ENCODE measurements at regions not wholly inside any gene's neighbourhood (a gene's known extent, or its start where the extent isn't known, plus 50 kb on each side); places are given as distances from the start of the nearest gene placed in this dataset.
"Not testable (repeated sequence)": the region's sequence is repeated elsewhere in the genome, so short reads cannot be mapped to it uniquely, and the experiment has no call there.

GRCh38 chr1:81519987-81520386, 280.7 kb upstream of the ADGRL2 start:
- no peaks in the 10 kb centered on the region for H3K4me1 Mint-ChIP-seq
- DNase-seq (ENCODE audit: low spot score in 2 of 2) = no peak
- no peaks in the 10 kb centered on the region for H3K36me3 Mint-ChIP-seq
- no peak for ATAC-seq
- peaks cover 3% of the 10 kb centered on the region for H3K9me3 Mint-ChIP-seq
- no peak overlapping the region for H3K27ac Mint-ChIP-seq
- no peak overlapping the region for H3K4me3 Mint-ChIP-seq

DNA sequence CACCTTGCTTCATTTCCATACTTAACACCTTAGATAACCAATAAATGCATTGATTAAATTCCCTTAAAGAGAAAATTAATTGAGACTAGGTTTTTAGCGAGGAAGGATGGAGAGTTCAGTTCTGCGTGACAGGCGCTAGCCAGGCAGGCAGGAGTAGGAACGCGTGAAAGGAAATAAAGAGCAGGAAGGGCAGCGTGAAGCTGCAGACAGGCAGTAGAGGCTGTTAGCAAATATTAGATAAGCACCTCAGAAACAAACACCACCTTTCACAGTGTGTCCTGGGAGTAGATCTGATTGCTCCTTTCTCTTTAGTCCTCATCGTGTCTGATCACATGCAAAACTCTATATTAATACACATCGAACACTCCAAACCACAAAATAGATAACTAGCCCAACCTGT, 282.7 kb upstream of the ADGRL2 start:
- DNase-seq (ENCODE audit: low spot score in 2 of 2) (no peak), ATAC-seq (no peak)
- H3K9me3 Mint-ChIP-seq = no peaks in the 10 kb centered on the region
- H3K27ac Mint-ChIP-seq = no peak overlapping the region
- no peaks in the 10 kb centered on the region for H3K4me1 Mint-ChIP-seq
- no peak overlapping the region for H3K4me3 Mint-ChIP-seq
- no peaks in the 10 kb centered on the region for H3K36me3 Mint-ChIP-seq

GRCh38 chr1:81513796-81514354, 286.9 kb upstream of the ADGRL2 start:
- H3K36me3 Mint-ChIP-seq = no peaks in the 10 kb centered on the region
- H3K27ac Mint-ChIP-seq = no peak overlapping the region
- no peaks in the 10 kb centered on the region for H3K4me1 Mint-ChIP-seq
- H3K9me3 Mint-ChIP-seq = peaks cover 5% of the 10 kb centered on the region
- no peak for ATAC-seq
- no peak for DNase-seq (ENCODE audit: low spot score in 2 of 2)
- no peak overlapping the region for H3K4me3 Mint-ChIP-seq

- no peaks in the 10 kb centered on the region for H3K4me1 Mint-ChIP-seq
- DNase-seq (ENCODE audit: low spot score in 2 of 2) (no peak), ATAC-seq (no peak)
- H3K36me3 Mint-ChIP-seq = no peaks in the 10 kb centered on the region
- no peak overlapping the region for H3K4me3 Mint-ChIP-seq
- H3K27ac Mint-ChIP-seq = no peak overlapping the region
- H3K9me3 Mint-ChIP-seq = peaks cover 11% of the 10 kb centered on the region
These were observed 288.3 kb upstream of the ADGRL2 start for GRCh38 chr1:81512252-81513003.

GRCh38 chr1:81511281-81511680, 289.5 kb upstream of the ADGRL2 start:
- ATAC-seq = no peak
- peaks cover 15% of the 10 kb centered on the region for H3K9me3 Mint-ChIP-seq

DNA sequence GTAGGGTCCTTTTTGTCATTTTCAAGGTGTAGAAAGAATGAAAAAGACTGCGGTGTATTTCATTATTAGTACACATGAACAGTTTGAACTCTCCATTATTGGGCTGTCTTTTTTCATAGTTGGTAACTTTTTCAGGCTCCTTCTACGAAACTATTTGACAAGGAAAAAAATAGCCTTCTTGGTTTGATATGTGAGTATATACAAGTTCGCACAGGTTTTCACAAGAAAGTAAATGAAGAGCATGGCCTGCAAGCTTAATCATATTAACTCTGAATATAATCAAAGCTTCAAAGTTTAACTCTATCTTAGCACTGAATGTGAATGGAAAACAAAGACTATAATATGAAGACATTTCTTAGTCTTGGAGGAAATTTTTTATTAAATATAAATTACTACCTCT, 290.0 kb upstream of the ADGRL2 start:
- Mint-ChIP-seq H3K9me3 (peaks cover 19% of the 10 kb centered on the region), H3K36me3 (no peaks in the 10 kb centered on the region), H3K4me3 (no peak overlapping the region), H3K4me1 (no peaks in the 10 kb centered on the region), H3K27ac (no peak overlapping the region)
- ATAC-seq = no peak
- no peak for DNase-seq (ENCODE audit: low spot score in 2 of 2)

More at GRCh38 chr1:81511281-81511680, 289.5 kb upstream of the ADGRL2 start:
- no peaks in the 10 kb centered on the region for H3K4me1 Mint-ChIP-seq
- no peak for DNase-seq (ENCODE audit: low spot score in 2 of 2)
- H3K36me3 Mint-ChIP-seq = no peaks in the 10 kb centered on the region
- no peak overlapping the region for H3K27ac Mint-ChIP-seq
- no peak overlapping the region for H3K4me3 Mint-ChIP-seq

DNA sequence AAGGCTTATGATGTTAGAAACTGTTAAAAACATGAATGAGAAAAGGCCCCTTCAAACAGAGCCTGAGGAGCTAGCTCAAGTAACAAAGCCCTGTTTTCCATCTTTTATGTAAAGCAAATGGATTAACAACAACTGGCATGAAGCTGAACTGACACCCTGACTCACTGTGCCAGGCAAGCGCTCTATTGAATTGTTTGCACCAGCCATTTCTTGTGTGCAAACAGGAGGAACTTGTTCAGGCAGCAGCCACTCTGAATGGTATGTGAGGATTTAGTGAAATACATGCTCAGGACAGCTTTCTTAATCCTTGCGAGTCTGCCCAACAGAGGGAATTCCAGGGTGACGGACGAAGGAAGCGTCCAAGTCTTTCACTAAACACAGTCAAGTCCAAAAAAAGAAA, 291.1 kb upstream of the ADGRL2 start:
- DNase-seq (ENCODE audit: low spot score in 2 of 2) = no peak
- H3K27ac Mint-ChIP-seq = no peak overlapping the region
- H3K4me3 Mint-ChIP-seq = no peak overlapping the region
- no peaks in the 10 kb centered on the region for H3K4me1 Mint-ChIP-seq
- peaks cover 19% of the 10 kb centered on the region for H3K9me3 Mint-ChIP-seq
- ATAC-seq = no peak
- H3K36me3 Mint-ChIP-seq = no peaks in the 10 kb centered on the region

GRCh38 chr1:81506699-81507098, 294.0 kb upstream of the ADGRL2 start:
- H3K36me3 Mint-ChIP-seq = no peaks in the 10 kb centered on the region
- no peaks in the 10 kb centered on the region for H3K4me1 Mint-ChIP-seq
- no peak for DNase-seq (ENCODE audit: low spot score in 2 of 2)
- H3K27ac Mint-ChIP-seq = no peak overlapping the region
- no peak overlapping the region for H3K4me3 Mint-ChIP-seq
- no peak for ATAC-seq
- peaks cover 16% of the 10 kb centered on the region for H3K9me3 Mint-ChIP-seq

GRCh38 chr1:81505831-81506230, 294.9 kb upstream of the ADGRL2 start:
- no peak for ATAC-seq
- no peak for DNase-seq (ENCODE audit: low spot score in 2 of 2)
- Mint-ChIP-seq H3K27ac (no peak overlapping the region), H3K9me3 (peaks cover 16% of the 10 kb centered on the region), H3K4me1 (no peaks in the 10 kb centered on the region), H3K4me3 (no peak overlapping the region), H3K36me3 (no peaks in the 10 kb centered on the region)

- peaks cover 16% of the 10 kb centered on the region for H3K9me3 Mint-ChIP-seq
- H3K4me3 Mint-ChIP-seq; ATAC-seq; H3K27ac Mint-ChIP-seq; H3K4me1 Mint-ChIP-seq; DNase-seq (ENCODE audit: low spot score in 2 of 2); H3K36me3 Mint-ChIP-seq: not testable (repeated sequence)
These were observed 295.9 kb upstream of the ADGRL2 start for GRCh38 chr1:81504820-81505219.

DNA sequence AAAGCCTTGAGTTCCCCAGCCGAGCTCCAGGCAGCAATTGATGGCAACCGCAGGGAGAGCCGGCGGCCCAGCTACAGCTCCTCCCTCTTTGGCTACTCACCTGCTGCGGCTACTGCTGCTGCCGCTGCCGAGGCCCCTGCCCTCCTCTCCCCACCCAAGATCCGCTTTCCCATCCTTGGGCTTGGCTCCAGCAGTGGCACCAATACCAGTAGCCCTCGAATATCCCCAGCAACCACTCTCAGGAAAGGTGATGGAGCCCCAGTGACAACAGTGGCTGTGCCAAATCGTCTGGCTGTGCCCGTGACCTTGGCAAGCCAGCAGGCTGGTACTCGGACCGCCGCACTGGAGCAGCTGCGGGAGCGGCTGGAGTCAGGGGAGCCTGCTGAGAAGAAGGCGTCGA, 298.0 kb upstream of the ADGRL2 start:
- H3K4me1 Mint-ChIP-seq; H3K36me3 Mint-ChIP-seq; H3K9me3 Mint-ChIP-seq; H3K27ac Mint-ChIP-seq; ATAC-seq; DNase-seq (ENCODE audit: low spot score in 2 of 2); H3K4me3 Mint-ChIP-seq: not testable (repeated sequence)

DNA sequence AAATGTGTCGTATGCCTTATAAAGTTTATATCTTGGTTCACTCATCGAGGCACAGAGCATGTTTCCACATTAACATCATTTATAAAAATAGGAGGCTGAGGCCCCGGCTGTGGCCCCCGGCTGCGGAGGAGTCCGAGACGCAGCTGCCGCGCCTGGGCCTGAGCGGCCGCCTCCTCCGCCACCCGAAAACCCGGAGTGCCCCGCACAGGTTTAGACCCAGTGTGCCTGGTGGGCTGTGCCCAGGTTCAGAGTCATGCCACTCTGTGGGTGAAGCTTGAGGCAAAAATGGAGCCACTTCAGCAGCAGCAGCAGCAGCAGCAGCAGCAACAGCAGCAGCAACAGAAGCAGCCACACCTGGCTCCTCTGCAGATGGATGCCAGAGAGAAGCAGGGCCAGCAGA, 299.2 kb upstream of the ADGRL2 start:
- not testable (repeated sequence) for DNase-seq (ENCODE audit: low spot score in 2 of 2); H3K4me1 Mint-ChIP-seq
- ATAC-seq = peak; percentile 73

GRCh38 chr1:81499487-81499886, 301.2 kb upstream of the ADGRL2 start:
- no peak overlapping the region for H3K27ac Mint-ChIP-seq
- no peak for DNase-seq (ENCODE audit: low spot score in 2 of 2)
- no peak overlapping the region for H3K4me3 Mint-ChIP-seq
- no peak for ATAC-seq
- H3K36me3 Mint-ChIP-seq = no peaks in the 10 kb centered on the region
- H3K9me3 Mint-ChIP-seq = no peaks in the 10 kb centered on the region
- H3K4me1 Mint-ChIP-seq = no peaks in the 10 kb centered on the region

More for the DNA sequence above, 299.2 kb upstream of the ADGRL2 start:
- H3K9me3 Mint-ChIP-seq, H3K36me3 Mint-ChIP-seq, H3K27ac Mint-ChIP-seq, H3K4me3 Mint-ChIP-seq: not testable (repeated sequence)

GRCh38 chr1:81498471-81499462, 302.0 kb upstream of the ADGRL2 start:
- H3K4me1 Mint-ChIP-seq = no peaks in the 10 kb centered on the region
- DNase-seq (ENCODE audit: low spot score in 2 of 2) (no peak), ATAC-seq (no peak)
- no peak overlapping the region for H3K27ac Mint-ChIP-seq
- H3K36me3 Mint-ChIP-seq = no peaks in the 10 kb centered on the region
- H3K4me3 Mint-ChIP-seq = no peak overlapping the region
- H3K9me3 Mint-ChIP-seq = no peaks in the 10 kb centered on the region

GRCh38 chr1:81496349-81496748, 304.4 kb upstream of the ADGRL2 start:
- Mint-ChIP-seq H3K4me3 (no peak overlapping the region), H3K9me3 (peaks cover 3% of the 10 kb centered on the region), H3K36me3 (no peaks in the 10 kb centered on the region), H3K27ac (no peak overlapping the region), H3K4me1 (no peaks in the 10 kb centered on the region)
- DNase-seq (ENCODE audit: low spot score in 2 of 2) (no peak), ATAC-seq (no peak)

Measured in stimulated activated effector memory CD8-positive, alpha-beta T cell treated with anti-CD3 and anti-CD28 coated beads, Interleukin-12 subunit alpha, Interleukin-12 subunit beta, amount 100 ng/mL, for 72 hours (primary cell).